DND-41 (cell line): ENCODE measurements at regions not wholly inside any gene's neighbourhood (a gene's known extent, or its start where the extent isn't known, plus 50 kb on each side); places are given as distances from the start of the nearest gene placed in this dataset.

ENCODE experiments used
- CTCF ChIP-seq: IDR thresholded peaks from 2 replicates; pipeline ENCODE4 v1.5.1; 2012; ENCODE audit warnings: borderline replicate concordance, low read length, moderate library complexity, mild to moderate bottlenecking; ENCODE audit not compliant: poor library complexity, severe bottlenecking; ENCODE audit errors: extremely low read depth
- EZH2 ChIP-seq: IDR thresholded peaks from 3 replicates; pipeline ENCODE4 v1.6.1; 2012; ENCODE audit warnings: borderline replicate concordance, low read depth, mild to moderate bottlenecking, moderate library complexity, low read length, inconsistent platforms; ENCODE audit not compliant: severe bottlenecking

GRCh38 chr10:29189256-29189655, 99.6 kb upstream of the LYZL1 start:
- no peak for TF ChIP-seq CTCF
- TF ChIP-seq EZH2, result no peak
